ENCODE measurements at regions not wholly inside any gene's neighbourhood (a gene's known extent, or its start where the extent isn't known, plus 50 kb on each side); places are given as distances from the start of the nearest gene placed in this dataset.
"Not testable (repeated sequence)": the region's sequence is repeated elsewhere in the genome, so short reads cannot be mapped to it uniquely, and the experiment has no call there.

GRCh38 chr3:6747017-6747416 is 113.9 kb upstream of the GRM7 start:
- H3K27ac ChIP-seq = no peak overlapping the region
- H3K27me3 ChIP-seq = no peaks in the 10 kb centered on the region
- no peaks in the 10 kb centered on the region for H3K36me3 ChIP-seq
- no peak for DNase-seq
- intact Hi-C loops (cut with DNase I; ENCODE audit: low total_unique reads) = no loop called here
- H3K4me3 ChIP-seq = no peak overlapping the region
- TF ChIP-seq, protein P1, sequence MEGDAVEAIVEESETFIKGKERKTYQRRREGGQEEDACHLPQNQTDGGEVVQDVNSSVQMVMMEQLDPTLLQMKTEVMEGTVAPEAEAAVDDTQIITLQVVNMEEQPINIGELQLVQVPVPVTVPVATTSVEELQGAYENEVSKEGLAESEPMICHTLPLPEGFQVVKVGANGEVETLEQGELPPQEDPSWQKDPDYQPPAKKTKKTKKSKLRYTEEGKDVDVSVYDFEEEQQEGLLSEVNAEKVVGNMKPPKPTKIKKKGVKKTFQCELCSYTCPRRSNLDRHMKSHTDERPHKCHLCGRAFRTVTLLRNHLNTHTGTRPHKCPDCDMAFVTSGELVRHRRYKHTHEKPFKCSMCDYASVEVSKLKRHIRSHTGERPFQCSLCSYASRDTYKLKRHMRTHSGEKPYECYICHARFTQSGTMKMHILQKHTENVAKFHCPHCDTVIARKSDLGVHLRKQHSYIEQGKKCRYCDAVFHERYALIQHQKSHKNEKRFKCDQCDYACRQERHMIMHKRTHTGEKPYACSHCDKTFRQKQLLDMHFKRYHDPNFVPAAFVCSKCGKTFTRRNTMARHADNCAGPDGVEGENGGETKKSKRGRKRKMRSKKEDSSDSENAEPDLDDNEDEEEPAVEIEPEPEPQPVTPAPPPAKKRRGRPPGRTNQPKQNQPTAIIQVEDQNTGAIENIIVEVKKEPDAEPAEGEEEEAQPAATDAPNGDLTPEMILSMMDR (IDR thresholded peaks at IDR 0.05) = no peak
- TF ChIP-seq POLR2A (IDR thresholded peaks at IDR 0.05) = no peak
- no peaks in the 10 kb centered on the region for H3K4me1 ChIP-seq
- H3K9me3 ChIP-seq = no peaks in the 10 kb centered on the region

- Histone ChIP-seq H3K27ac (no peak overlapping the region), H3K4me3 (no peak overlapping the region), H3K4me1 (no peaks in the 10 kb centered on the region), H3K27me3 (no peaks in the 10 kb centered on the region), H3K36me3 (no peaks in the 10 kb centered on the region), H3K9me3 (no peaks in the 10 kb centered on the region)
- TF ChIP-seq, protein P1 (IDR thresholded peaks at IDR 0.05) = no peak
- TF ChIP-seq POLR2A (IDR thresholded peaks at IDR 0.05) = no peak
- intact Hi-C loops (cut with DNase I; ENCODE audit: low total_unique reads) = no loop called here
- no peak for DNase-seq
Observed at GRCh38 chr3:6750782-6751181, 110.1 kb upstream of the GRM7 start.

- Histone ChIP-seq H3K27ac (no peak overlapping the region), H3K9me3 (no peaks in the 10 kb centered on the region), H3K36me3 (no peaks in the 10 kb centered on the region), H3K4me3 (no peak overlapping the region), H3K27me3 (no peaks in the 10 kb centered on the region), H3K4me1 (no peaks in the 10 kb centered on the region)
- intact Hi-C loops (cut with DNase I; ENCODE audit: low total_unique reads) = no loop called here
- no peak for TF ChIP-seq POLR2A (IDR thresholded peaks at IDR 0.05)
- TF ChIP-seq, protein P1 (IDR thresholded peaks at IDR 0.05) = no peak
- DNase-seq = no peak
Observed at GRCh38 chr3:6753536-6753935, 107.4 kb upstream of the GRM7 start.

DNA sequence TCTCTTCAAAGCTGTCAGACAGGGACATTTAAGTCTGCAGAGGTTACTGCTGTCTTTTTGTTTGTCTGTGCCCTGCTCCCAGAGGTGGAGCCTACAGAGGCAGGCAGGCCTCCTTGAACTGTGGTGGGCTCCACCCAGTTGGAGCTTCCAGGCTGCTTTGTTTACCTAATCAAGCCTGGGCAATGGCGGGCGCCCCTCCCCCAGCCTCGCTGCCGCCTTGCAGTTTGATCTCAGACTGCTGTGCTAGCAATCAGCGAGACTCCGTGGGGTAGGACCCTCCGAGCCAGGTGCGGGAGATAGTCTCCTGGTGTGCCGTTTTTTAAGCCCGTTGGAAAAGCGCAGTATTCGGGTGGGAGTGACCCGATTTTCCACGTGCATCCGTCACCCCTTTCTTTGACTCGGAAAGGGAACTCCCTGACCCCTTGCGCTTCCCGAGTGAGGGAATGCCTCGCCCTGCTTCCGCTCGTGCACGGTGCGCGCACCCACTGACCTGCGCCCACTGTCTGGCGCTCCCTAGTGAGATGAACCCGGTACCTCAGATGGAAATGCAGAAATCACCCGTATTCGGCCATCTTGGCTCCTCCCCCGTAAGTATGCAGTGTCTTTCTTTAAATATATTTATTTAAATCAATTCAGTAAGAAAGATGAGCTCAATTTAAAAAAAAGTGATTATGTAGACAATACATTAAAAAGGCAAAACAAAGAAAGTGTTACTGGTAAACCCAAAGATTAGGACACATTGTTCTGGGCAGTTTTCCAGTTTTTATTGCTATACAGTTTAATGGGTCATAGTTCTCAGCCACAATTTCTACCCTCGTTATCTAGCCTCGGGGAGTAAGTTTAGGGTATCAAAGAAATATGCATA is 91.2 kb upstream of the GRM7 start:
- H3K4me3 ChIP-seq; H3K36me3 ChIP-seq; H3K27me3 ChIP-seq; intact Hi-C loops (cut with DNase I; ENCODE audit: low total_unique reads); H3K4me1 ChIP-seq; H3K27ac ChIP-seq; DNase-seq; H3K9me3 ChIP-seq: not testable (repeated sequence)

DNA sequence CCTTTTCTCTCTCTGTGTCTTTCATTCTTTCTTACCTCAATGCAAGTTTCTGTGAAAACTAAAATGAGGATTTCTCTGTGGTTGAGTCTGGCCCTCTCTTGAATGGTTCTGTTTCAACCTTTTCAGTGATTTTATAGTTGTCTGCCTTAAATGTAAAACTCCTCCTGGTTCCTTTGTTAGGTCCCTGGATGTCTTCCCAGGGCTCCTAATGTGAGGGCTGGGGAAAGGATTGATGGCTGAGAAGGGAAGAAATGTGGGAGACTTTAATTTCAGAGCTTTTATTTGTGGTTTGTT is 90.6 kb upstream of the GRM7 start:
- Histone ChIP-seq H3K4me1 (no peaks in the 10 kb centered on the region), H3K27ac (no peak overlapping the region), H3K36me3 (no peaks in the 10 kb centered on the region), H3K9me3 (no peaks in the 10 kb centered on the region), H3K27me3 (no peaks in the 10 kb centered on the region), H3K4me3 (no peak overlapping the region)
- no peak for DNase-seq
- TF ChIP-seq POLR2A (IDR thresholded peaks at IDR 0.05) = no peak
- TF ChIP-seq, protein P1 (IDR thresholded peaks at IDR 0.05) = no peak
- intact Hi-C loops (cut with DNase I; ENCODE audit: low total_unique reads) = no loop called here

DNA sequence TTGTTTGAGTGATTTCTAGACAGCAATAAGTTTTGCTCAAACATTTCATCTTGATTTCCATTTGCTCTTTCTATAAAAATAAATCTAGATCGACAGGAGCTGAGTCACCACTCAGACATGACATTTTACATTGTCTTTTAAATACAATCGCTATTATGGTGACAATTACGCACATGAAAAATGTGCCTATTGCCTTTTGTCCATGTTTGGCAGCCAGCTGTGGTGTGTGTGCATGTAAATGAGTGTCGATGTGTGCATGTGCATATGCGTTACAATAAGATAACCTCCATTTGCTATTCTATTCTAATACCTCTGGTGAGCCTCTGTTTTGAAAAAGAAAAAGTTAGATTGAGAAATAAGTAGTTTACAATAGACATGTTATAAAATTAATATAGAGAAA is 89.7 kb upstream of the GRM7 start:
- Histone ChIP-seq H3K4me3 (no peak overlapping the region), H3K27ac (no peak overlapping the region), H3K27me3 (no peaks in the 10 kb centered on the region), H3K9me3 (no peaks in the 10 kb centered on the region), H3K4me1 (no peaks in the 10 kb centered on the region), H3K36me3 (no peaks in the 10 kb centered on the region)
- intact Hi-C loops (cut with DNase I; ENCODE audit: low total_unique reads) = no loop called here
- TF ChIP-seq POLR2A (IDR thresholded peaks at IDR 0.05) = no peak
- TF ChIP-seq, protein P1 (IDR thresholded peaks at IDR 0.05) = no peak
- no peak for DNase-seq
